Nephron (organoid): ENCODE measurements at regions not wholly inside any gene's neighbourhood (a gene's known extent, or its start where the extent isn't known, plus 50 kb on each side); places are given as distances from the start of the nearest gene placed in this dataset.

Source experiments
- H3K27ac Mint-ChIP-seq, 3 experiments: 2 replicates each; pipeline ENCODE4 v1.8.0; 2020; ENCODE audit warnings: mixed read lengths in 3 of 3, mild to moderate bottlenecking in 2 of 3, moderate library complexity in 1 of 3
- H3K27me3 Mint-ChIP-seq: 2 replicates; pipeline ENCODE4 v1.8.0; 2021; ENCODE audit warnings: low read depth, mild to moderate bottlenecking, moderate library complexity, mixed read lengths
- H3K36me3 Mint-ChIP-seq: 2 replicates; pipeline ENCODE4 v1.8.0; 2020; ENCODE audit warnings: low read depth, mixed read lengths
- H3K4me1 Mint-ChIP-seq: 2 replicates; pipeline ENCODE4 v1.8.0; 2020; ENCODE audit warnings: mixed read lengths
- H3K4me3 Mint-ChIP-seq, 3 experiments: 2 replicates each; pipeline ENCODE4 v1.8.0; 2020; ENCODE audit warnings: mild to moderate bottlenecking in 3 of 3, mixed read lengths in 3 of 3, moderate library complexity in 2 of 3
- H3K9me3 Mint-ChIP-seq: 2 replicates; pipeline ENCODE4 v1.8.0; 2020; ENCODE audit warnings: mixed read lengths
- TF ChIP-seq, protein P1 (sequence below), 3 experiments: fragments of 200-600 bp; sonication (generic); IDR thresholded peaks; one replicate each; pipeline ENCODE4 v1.5.0; 2021; ENCODE audit warnings: antibody characterized with exemption in 3 of 3; ENCODE audit not compliant: unreplicated experiment in 3 of 3

DNA sequence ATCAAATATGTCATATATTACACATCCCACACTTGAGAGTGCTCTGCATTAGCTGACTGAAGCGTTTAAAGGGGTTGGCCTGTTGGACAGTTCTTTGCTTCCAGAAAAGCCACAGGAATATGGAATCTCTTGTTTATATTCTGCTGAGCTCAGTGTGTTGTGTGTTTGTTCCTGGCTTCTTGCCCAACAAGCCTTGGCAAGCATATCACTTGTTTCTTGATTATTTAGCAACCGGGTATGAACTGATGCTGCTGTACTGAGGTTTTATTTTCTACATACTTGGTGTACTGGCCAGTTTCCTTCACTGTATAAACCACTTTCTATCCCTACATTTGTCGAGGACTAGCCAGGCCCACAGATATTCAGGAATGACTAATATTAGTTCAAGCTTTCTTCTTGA is 378.9 kb downstream of the KCTD16 start:
- H3K36me3 Mint-ChIP-seq, result no peaks in the 10 kb centered on the region
- no peak overlapping the region for H3K4me3 Mint-ChIP-seq
- peaks cover 10% of the 10 kb centered on the region for H3K9me3 Mint-ChIP-seq
- TF ChIP-seq, protein P1, sequence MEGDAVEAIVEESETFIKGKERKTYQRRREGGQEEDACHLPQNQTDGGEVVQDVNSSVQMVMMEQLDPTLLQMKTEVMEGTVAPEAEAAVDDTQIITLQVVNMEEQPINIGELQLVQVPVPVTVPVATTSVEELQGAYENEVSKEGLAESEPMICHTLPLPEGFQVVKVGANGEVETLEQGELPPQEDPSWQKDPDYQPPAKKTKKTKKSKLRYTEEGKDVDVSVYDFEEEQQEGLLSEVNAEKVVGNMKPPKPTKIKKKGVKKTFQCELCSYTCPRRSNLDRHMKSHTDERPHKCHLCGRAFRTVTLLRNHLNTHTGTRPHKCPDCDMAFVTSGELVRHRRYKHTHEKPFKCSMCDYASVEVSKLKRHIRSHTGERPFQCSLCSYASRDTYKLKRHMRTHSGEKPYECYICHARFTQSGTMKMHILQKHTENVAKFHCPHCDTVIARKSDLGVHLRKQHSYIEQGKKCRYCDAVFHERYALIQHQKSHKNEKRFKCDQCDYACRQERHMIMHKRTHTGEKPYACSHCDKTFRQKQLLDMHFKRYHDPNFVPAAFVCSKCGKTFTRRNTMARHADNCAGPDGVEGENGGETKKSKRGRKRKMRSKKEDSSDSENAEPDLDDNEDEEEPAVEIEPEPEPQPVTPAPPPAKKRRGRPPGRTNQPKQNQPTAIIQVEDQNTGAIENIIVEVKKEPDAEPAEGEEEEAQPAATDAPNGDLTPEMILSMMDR (IDR thresholded peaks at IDR 0.05; ENCODE audit: unreplicated experiment in 3 of 3), result no peak
- peaks cover 11% of the 10 kb centered on the region for H3K4me1 Mint-ChIP-seq
- H3K27me3 Mint-ChIP-seq, result no peaks in the 10 kb centered on the region
- H3K27ac Mint-ChIP-seq, result peak overlapping the region; percentile 24 to 48 (median 43)

GRCh38 chr5:144548936-144549335 is 378.3 kb downstream of the KCTD16 start:
- no peaks in the 10 kb centered on the region for H3K27me3 Mint-ChIP-seq
- peak overlapping the region; percentile 24 to 48 (median 43) for H3K27ac Mint-ChIP-seq
- TF ChIP-seq, protein P1 (IDR thresholded peaks at IDR 0.05; ENCODE audit: unreplicated experiment in 3 of 3), result no peak
- peaks cover 11% of the 10 kb centered on the region for H3K4me1 Mint-ChIP-seq
- H3K9me3 Mint-ChIP-seq, result peaks cover 4% of the 10 kb centered on the region
- no peak overlapping the region for H3K4me3 Mint-ChIP-seq
- no peaks in the 10 kb centered on the region for H3K36me3 Mint-ChIP-seq

DNA sequence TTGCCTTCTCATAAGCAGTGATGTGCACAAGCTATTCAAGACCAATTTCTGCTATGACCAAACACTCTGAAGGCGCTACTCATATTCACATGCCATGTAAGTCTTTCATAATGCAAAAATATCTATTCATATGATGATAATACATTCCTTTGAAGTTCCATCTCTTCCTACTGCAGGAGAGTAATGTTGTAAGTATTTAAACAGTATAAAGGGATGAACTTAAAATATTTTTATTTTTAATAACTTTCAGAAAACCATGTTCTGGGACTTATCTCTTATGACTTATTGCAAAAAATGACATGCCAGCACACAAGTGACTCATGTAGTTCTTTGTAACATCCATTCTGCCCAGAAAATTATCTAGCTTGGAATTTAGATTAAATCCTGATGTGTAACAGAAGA is 376.4 kb downstream of the KCTD16 start:
- H3K27me3 Mint-ChIP-seq, result no peaks in the 10 kb centered on the region
- no peaks in the 10 kb centered on the region for H3K36me3 Mint-ChIP-seq
- H3K9me3 Mint-ChIP-seq, result no peaks in the 10 kb centered on the region
- peaks cover 11% of the 10 kb centered on the region for H3K4me1 Mint-ChIP-seq
- TF ChIP-seq, protein P1 (IDR thresholded peaks at IDR 0.05; ENCODE audit: unreplicated experiment in 3 of 3), result no peak
- no peak overlapping the region for H3K4me3 Mint-ChIP-seq
- H3K27ac Mint-ChIP-seq, result no peak overlapping the region

GRCh38 chr5:144538845-144539244 is 368.2 kb downstream of the KCTD16 start:
- Mint-ChIP-seq H3K36me3 (no peaks in the 10 kb centered on the region), H3K4me3 (no peak overlapping the region), H3K4me1 (peaks cover 8% of the 10 kb centered on the region), H3K9me3 (no peaks in the 10 kb centered on the region), H3K27me3 (no peaks in the 10 kb centered on the region), H3K27ac (no peak overlapping the region)
- TF ChIP-seq, protein P1 (IDR thresholded peaks at IDR 0.05; ENCODE audit: unreplicated experiment in 3 of 3), result no peak
